ENCODE measurements at regions not wholly inside any gene's neighbourhood (a gene's known extent, or its start where the extent isn't known, plus 50 kb on each side); places are given as distances from the start of the nearest gene placed in this dataset.

DNA sequence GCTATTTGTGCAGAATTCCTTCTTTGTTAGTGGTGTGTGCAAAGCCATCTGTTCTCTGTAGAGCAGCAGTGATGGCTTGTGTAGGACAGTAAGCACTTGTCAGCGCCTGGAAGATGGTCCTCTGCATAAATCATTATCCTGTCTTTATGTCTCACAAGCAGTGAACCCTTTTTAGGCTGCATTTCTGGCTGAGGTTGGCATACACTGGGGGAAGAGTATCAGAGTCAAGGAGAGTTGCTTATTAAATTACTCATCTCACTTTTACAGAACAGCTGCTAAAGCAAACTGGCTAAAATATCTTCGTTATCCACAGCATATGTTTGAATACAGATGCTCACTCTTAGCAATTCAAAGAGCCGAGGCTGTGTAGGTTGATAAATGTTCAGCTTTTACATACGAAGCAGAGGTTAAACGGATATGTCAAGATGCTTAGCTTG is 54.6 kb upstream of the NCAM2 start (continued):
- TF ChIP-seq ZNF584 (CRISPR knock-in tag; IDR thresholded peaks at IDR 0.05; ENCODE audit: low read depth) (no peak), MCM3 (IDR thresholded peaks at IDR 0.05) (no peak), BDP1 (IDR thresholded peaks at IDR 0.05; ENCODE audit: insufficient read depth, insufficient read length) (no peak), TAF1 (IDR thresholded peaks at IDR 0.05; ENCODE audit: control insufficient read depth, extremely low read depth, insufficient read depth, low read length, severe bottlenecking) (no peak), ATF4 (CRISPR knock-in tag; IDR thresholded peaks at IDR 0.05) (no peak), NR1H2 (CRISPR knock-in tag; IDR thresholded peaks at IDR 0.05) (no peak), MGA (IDR thresholded peaks at IDR 0.05) (no peak), ETV5 (CRISPR knock-in tag; IDR thresholded peaks at IDR 0.05; ENCODE audit: low read depth) (no peak), SFPQ (IDR thresholded peaks at IDR 0.05; ENCODE audit: low read depth, low read length) (no peak)

Measured in K562 (cell line).